DMS53 treated with DMSO at 0.1 percent for 48 hours (cell line): ENCODE measurements at regions not wholly inside any gene's neighbourhood (a gene's known extent, or its start where the extent isn't known, plus 50 kb on each side); places are given as distances from the start of the nearest gene placed in this dataset.

Experiments
- DNase-seq: peaks from one replicate; lab custom pipeline; 2025; ENCODE audit not compliant: unreplicated experiment; lab: John Stamatoyannopoulos, UW

DNA sequence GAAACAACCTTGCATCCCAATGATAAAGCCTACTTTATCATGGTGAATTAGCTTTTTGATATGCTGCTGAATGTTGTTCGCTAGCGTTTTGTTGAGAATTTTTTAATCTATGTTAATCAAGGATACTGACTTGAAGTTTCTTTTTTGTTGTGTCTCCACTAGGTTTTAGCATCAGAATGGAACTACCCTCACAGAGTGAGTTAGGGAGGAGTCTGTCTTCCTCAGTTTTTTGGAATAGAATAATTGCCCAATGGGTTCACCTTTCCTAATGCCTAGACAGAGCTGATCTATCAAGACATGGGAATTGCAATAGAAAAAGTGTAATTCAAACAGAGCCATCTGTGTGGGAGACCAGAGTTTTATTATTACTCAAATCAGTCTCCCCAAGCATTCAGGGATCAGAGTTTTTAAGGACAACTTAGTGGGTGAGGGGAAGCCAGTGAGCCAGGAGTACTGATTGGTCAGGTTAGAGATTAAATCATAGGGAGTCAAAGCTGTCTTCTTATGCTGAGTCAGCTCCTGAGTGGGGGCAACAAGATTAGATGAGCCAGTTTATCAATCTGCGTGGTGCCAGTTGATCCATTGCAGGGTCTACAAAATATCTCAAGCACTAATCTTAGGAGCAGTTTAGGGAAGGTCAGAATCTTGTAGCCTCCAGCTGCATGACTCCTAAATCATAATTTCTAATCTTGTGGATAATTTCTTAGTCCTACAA, 237.4 kb upstream of the PPP2R3A start:
- DNase-seq = no peak

DNA sequence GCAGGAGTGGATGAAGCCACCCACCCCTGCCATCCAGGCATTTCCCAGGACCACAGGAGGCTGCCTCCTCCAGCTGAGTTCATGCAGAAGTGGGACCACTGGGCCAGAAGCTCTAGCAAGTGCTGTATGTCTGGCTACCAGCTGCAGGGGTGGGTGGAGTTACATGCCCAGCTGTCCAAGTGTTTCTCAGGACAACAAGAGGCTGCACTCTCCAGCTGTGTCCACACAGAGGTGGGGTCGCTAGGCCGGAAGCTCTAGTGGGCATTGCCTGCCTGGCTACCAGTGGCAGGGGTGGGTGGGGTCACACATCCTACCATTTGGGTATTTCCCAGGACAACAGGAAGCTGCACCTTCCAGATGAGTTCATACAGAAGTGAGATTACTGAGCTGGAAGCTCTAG, 234.0 kb upstream of the PPP2R3A start:
- DNase-seq = peak; percentile 29

DNA sequence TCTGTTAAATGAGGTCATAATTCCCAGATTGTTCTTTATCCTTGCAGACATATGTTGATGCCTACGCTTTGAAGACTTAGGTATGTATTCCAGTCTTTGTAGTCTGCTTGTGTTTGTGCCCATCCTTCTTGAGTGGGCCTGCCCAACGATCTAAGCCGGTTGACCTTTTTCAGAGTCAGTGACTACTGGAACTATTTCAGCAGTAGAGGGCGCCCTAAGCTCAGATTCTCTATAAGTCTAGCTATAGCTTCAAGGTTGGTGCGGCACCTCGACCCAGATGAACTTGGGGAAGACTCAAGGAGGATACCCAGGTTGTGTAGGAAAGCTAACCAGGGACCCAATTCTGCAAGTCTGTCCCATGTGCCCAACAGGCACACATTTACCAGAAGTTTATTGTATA, 228.8 kb upstream of the PPP2R3A start:
- DNase-seq = peak; percentile 27

DNA sequence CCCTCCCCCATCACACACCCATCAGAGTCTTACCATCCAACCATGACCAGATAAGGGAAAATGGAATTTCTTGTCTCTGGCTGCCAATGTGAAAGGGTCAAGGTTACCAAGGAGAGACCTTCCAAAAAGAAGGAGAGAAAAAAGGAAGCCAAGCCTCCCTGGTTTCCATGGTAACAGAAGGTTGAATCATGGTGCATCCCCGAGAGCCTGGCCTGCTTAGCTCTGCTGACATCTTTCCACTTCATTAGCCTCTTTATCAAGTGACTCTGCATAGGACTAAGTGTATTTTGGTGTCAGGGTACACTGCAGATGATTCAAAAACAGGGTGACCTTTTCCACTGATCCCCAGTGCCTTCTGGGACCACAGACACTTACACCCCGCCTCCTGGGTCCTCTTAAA, 225.7 kb upstream of the PPP2R3A start:
- DNase-seq = no peak

DNA sequence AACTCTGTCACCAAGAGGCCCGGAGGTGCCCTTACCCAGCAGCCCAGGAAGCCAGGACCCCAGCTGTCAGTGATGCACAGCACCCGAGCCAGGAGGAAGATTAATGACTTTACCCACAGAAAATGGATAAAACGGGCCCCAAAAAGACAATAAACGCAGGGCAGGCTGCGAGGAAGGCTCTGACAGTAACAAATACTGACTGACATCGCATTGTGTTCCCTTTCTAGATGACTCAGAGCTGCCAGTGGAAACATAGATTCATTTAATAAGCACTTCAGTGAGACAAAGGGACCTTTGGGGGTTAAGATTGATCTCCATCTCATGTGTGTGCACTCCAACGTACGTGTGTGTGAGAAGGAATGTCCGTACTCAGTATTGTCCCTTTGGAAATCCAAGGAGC, 225.3 kb upstream of the PPP2R3A start:
- no peak for DNase-seq

GRCh38 chr3:135740751-135741150, 224.8 kb upstream of the PPP2R3A start:
- DNase-seq = no peak

DNA sequence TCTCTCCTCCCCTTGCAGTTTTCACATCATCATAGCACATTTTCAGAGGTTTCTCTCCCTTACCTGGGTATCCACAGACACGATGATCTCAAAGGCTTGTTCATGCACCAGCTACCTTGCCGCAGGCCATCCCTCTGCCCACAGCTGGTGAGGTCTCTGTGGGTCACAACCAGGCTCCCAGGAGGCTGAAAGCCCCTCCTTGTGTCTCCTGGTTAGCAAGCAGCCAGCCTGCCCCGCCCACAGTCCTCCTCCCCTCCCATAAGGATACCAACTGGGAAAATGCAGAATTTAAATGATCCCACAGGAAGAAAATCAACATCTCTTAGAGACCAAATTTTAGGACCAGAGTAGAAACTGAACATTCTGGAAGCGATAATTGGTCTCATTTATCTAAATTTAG, 213.5 kb upstream of the PPP2R3A start:
- DNase-seq = no peak

- DNase-seq = no peak
Observed at GRCh38 chr3:135752851-135753250, 212.7 kb upstream of the PPP2R3A start.

DNA sequence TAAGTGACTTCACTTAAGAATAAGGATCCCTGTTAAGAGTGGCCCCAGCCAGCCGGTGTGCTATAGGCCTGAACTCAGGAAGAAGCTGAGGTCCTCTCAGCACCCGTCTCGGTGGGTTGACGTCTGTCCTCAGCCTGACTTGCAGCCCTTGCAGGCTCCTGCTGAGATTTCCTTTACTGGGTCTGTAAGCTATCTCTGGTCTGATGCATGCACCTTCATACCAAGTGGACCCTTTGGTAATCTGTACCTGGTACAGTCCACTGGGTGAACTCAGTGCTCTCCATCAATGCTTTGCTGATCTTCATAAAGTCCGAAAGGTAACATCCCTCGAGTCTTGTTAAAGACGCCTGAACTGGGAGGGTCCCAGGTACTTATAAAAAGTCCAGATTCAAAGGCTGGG, 212.0 kb upstream of the PPP2R3A start:
- DNase-seq = no peak

DNA sequence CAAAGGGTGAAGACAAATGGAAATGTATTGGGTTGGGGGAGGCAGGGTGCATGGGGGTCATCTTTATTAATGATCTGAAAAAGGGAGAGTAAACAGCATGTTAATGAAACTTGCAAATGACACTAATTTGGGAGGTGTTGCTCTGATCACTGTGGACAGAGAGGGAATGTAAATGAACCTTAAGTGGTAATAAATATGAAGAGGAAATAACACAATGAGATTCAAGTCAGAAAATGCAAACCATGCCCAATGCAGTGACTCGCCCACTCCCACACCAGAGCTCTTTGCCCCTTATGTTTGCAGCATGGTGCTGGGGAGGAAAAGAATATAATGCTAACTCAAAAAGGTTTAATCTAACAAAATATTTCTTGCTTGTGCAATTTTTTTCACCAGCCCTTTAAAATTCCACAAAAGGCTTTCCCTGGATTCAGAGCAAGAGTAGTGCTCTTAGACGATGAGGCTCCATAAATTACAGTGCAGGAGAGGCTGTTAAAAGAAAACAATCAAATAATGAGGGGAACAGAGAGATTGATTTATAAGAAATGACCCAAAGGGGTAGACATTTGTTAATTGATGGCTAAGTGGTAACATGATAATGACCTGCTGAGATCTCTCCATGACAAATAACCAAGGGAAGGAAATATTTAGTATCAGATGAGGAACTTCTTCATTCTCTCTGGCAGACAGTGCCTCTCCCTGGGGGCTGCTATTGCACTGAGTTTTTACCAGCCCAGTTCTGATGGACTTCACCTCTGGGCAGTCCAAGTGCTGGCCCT, 210.0 kb upstream of the PPP2R3A start:
- no peak for DNase-seq

DNA sequence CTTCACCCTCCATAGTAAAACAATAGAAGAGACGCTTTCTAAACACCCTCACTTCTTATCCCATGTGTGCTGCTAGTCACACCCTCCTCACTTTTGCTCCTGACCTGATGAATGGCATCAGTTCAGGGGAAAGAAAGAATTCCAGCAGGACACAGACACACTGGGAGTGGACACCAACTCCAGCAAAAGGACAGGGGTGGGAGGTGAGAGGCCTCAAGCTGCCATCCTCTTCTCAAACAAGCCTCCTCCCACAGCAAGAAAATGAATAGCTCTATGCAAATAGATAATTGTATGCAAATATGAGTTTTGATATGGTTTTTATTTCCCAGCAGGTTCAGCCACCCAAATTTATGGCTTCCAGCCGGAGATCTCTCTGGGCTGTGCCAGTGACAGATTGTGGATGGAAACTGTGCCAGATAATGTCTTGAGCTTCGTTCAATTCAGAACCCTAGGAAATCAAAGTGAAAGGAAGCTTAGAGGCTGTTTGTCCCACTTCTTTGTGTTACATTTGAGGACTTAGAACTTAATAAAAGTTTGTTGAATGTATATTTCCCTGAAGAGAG, 209.3 kb upstream of the PPP2R3A start:
- no peak for DNase-seq

DNA sequence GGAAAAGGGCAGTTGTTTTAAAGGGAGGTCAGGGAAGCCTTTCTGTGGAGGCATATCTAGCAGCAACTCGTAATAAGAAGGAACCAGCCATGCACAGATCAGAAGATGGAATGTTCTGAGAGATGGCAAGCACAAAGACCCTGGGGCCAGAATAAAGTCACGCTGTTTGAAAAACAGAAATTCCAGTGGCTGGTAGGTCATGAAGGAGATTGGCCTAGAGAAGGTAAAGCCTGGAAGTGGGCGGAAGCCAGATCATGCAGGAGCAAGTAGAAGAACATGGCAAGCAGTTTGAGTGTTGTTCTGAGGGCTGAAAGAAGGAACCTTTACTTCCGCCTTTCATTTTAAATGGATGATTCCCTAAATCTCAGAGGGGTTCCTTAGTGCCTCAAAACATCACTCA, 208.1 kb upstream of the PPP2R3A start:
- DNase-seq = no peak

GRCh38 chr3:135758961-135759360, 206.6 kb upstream of the PPP2R3A start:
- DNase-seq = no peak

GRCh38 chr3:135759651-135760050, 205.9 kb upstream of the PPP2R3A start:
- no peak for DNase-seq

DNA sequence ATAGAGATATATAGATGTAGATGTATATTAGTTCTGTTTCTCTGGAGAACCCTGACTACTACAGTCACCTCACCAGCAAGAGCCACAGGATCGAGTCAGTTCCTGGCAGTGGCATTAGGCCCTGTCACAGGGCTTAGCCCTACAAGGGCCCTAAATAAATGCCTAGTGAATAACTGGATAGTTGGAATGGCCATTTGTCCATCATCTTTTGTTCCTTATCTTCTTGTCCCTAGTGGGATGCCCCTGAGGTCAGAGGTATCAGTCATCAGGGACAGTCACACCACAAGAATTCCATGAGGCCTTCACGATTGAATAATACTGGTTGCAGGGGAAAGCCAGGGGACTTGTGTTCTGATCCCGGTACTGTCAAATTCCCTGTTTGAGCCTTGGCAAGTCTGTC, 204.9 kb upstream of the PPP2R3A start:
- no peak for DNase-seq

DNA sequence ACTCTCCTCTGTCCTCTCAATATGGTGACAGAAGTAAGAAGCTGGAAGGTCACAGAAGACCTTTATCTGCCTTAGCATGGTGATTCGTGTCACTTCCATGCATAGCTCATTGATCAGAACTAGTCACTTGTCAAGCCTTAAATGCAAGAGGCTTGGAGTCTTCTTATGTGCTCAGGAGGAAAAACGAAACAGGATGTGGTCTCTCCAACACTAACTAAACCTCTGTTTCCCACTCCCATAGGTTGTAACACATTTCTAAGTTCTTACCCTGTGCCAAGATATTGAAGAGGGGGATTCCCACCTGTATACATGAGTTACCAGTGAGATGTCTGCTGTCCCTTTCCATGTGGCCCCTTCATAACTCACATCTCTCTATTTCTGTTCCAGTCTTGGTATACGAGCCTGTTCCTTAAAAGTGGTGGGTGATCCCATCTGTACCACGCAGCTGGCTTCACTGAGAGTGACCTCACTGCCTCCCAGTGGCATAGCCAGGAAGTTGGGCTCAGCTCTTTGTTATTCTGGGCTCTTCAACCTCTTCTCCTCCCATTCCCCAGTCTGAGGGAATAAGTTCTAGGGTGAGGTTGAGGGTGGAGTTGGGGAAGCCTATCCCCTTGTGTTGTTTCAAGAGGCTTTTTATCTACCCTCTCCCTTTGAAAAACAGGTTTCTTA, 203.2 kb upstream of the PPP2R3A start:
- no peak for DNase-seq

DNA sequence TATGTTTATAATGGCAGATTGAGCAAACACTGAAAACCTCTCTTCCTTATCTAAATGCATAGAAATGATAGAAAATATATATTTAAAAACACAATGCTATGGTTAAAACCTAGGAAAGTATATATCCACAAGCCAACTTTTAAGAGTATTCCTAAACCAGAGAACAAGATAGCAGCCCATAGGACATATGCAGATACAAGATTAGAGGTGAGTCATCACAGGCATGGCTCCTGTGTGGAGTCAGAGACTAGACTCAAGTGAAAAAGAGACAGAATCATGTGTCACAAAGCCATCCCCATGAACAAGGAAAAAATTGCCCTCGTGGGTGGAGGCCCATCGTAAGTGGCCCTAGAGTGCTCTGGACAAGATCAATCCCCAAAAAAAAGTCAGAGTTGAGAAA, 199.4 kb upstream of the PPP2R3A start:
- DNase-seq = no peak

- DNase-seq = no peak
Observed at GRCh38 chr3:135771760-135772159, 193.8 kb upstream of the PPP2R3A start.

DNA sequence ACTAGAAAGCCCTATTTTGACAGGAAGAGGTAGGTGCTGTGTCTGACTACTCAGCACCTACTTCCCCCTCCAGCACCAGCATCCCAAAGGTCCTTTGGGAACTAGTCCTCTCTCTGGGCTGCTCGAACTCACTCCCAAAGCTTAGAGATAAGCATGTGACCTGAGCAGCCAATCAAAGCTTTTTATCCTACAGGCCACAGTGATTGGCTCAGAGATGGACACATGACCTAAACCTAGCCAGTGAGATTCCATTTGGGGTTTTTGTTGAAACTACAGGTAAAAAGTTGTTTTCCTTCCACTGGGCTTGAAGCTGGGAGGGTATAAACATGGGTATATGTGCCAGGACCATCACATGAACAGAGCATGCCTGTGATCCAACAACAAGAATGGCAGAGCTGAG, 186.5 kb upstream of the PPP2R3A start:
- DNase-seq = no peak

- DNase-seq = no peak
Observed at GRCh38 chr3:135779590-135780235, 185.8 kb upstream of the PPP2R3A start.
